ENCODE measurements at regions not wholly inside any gene's neighbourhood (a gene's known extent, or its start where the extent isn't known, plus 50 kb on each side); places are given as distances from the start of the nearest gene placed in this dataset.
"Not testable (repeated sequence)": the region's sequence is repeated elsewhere in the genome, so short reads cannot be mapped to it uniquely, and the experiment has no call there.

GRCh38 chr5:43818394-43818793 is 215.4 kb downstream of the NNT start:
- not testable (repeated sequence) for H3K9me2 ChIP-seq (ENCODE audit: insufficient read depth, low read length); H3K4me2 ChIP-seq (ENCODE audit: low read length); H3K79me2 ChIP-seq (replicated peaks; ENCODE audit: insufficient read depth, low read length); H3K27ac ChIP-seq (ENCODE audit: low read length); H3F3A ChIP-seq (ENCODE audit: insufficient read depth, low read length, poor library complexity, severe bottlenecking); H3K27me3 ChIP-seq (ENCODE audit: insufficient read depth, low read depth, low read length); H3K36me3 ChIP-seq (ENCODE audit: insufficient read depth, low read length); H2AFZ ChIP-seq (ENCODE audit: low read depth, low read length); H4K20me1 ChIP-seq (ENCODE audit: insufficient read depth); H3K4me3 ChIP-seq (ENCODE audit: low read length); H3K9me3 ChIP-seq (ENCODE audit: low read length); H3K9ac ChIP-seq (ENCODE audit: low read length)

- Histone ChIP-seq H3F3A (ENCODE audit: insufficient read depth, low read length, poor library complexity, severe bottlenecking) (no peaks in the 10 kb centered on the region), H3K4me3 (ENCODE audit: low read length) (no peak overlapping the region), H3K9ac (ENCODE audit: low read length) (no peak overlapping the region), H3K27me3 (ENCODE audit: insufficient read depth, low read depth, low read length) (no peaks in the 10 kb centered on the region), H2AFZ (ENCODE audit: low read depth, low read length) (no peak overlapping the region), H3K4me2 (ENCODE audit: low read length) (no peak overlapping the region), H3K27ac (ENCODE audit: low read length) (no peak overlapping the region), H4K20me1 (ENCODE audit: insufficient read depth) (no peaks in the 10 kb centered on the region), H3K9me2 (ENCODE audit: insufficient read depth, low read length) (no peaks in the 10 kb centered on the region), H3K79me2 (replicated peaks; ENCODE audit: insufficient read depth, low read length) (no peaks in the 10 kb centered on the region), H3K36me3 (ENCODE audit: insufficient read depth, low read length) (no peaks in the 10 kb centered on the region), H3K9me3 (ENCODE audit: low read length) (peaks cover 5% of the 10 kb centered on the region)
- no peak for TF ChIP-seq TAF1 (IDR thresholded peaks at IDR 0.05; ENCODE audit: low read depth)
- TF ChIP-seq EZH2 (IDR thresholded peaks at IDR 0.05; ENCODE audit: borderline replicate concordance, insufficient read depth, low read length, poor library complexity, severe bottlenecking) = no peak
- no peak for TF ChIP-seq RAD21 (conservative IDR thresholded peaks at IDR 0.05)
- TF ChIP-seq REST (IDR thresholded peaks at IDR 0.05; ENCODE audit: borderline replicate concordance) = no peak
- no peak for TF ChIP-seq SMC3 (conservative IDR thresholded peaks at IDR 0.05; ENCODE audit: poor library complexity)
- TF ChIP-seq POLR2AphosphoS5 (IDR thresholded peaks at IDR 0.05) = no peak
- no peak for TF ChIP-seq EP300 (conservative IDR thresholded peaks at IDR 0.05; ENCODE audit: poor library complexity, severe bottlenecking)
- no peak for TF ChIP-seq CTCF (IDR thresholded peaks at IDR 0.05; ENCODE audit: poor library complexity, severe bottlenecking)
- no peak for TF ChIP-seq MXI1 (conservative IDR thresholded peaks at IDR 0.05; ENCODE audit: poor library complexity, severe bottlenecking)
Observed at GRCh38 chr5:43815497-43815896, 212.5 kb downstream of the NNT start.

- Histone ChIP-seq H3K27me3 (ENCODE audit: insufficient read depth, low read depth, low read length) (no peaks in the 10 kb centered on the region), H3K4me2 (ENCODE audit: low read length) (no peak overlapping the region), H2AFZ (ENCODE audit: low read depth, low read length) (no peak overlapping the region), H3K79me2 (replicated peaks; ENCODE audit: insufficient read depth, low read length) (no peaks in the 10 kb centered on the region), H3K27ac (ENCODE audit: low read length) (no peak overlapping the region), H3K9ac (ENCODE audit: low read length) (no peak overlapping the region), H4K20me1 (ENCODE audit: insufficient read depth) (no peaks in the 10 kb centered on the region), H3F3A (ENCODE audit: insufficient read depth, low read length, poor library complexity, severe bottlenecking) (no peaks in the 10 kb centered on the region), H3K36me3 (ENCODE audit: insufficient read depth, low read length) (no peaks in the 10 kb centered on the region), H3K9me2 (ENCODE audit: insufficient read depth, low read length) (no peaks in the 10 kb centered on the region), H3K4me3 (ENCODE audit: low read length) (no peak overlapping the region), H3K9me3 (ENCODE audit: low read length) (no peaks in the 10 kb centered on the region)
- TF ChIP-seq RAD21 (conservative IDR thresholded peaks at IDR 0.05) (no peak), MXI1 (conservative IDR thresholded peaks at IDR 0.05; ENCODE audit: poor library complexity, severe bottlenecking) (no peak), EZH2 (IDR thresholded peaks at IDR 0.05; ENCODE audit: borderline replicate concordance, insufficient read depth, low read length, poor library complexity, severe bottlenecking) (no peak), SMC3 (conservative IDR thresholded peaks at IDR 0.05; ENCODE audit: poor library complexity) (no peak), CTCF (IDR thresholded peaks at IDR 0.05; ENCODE audit: poor library complexity, severe bottlenecking) (no peak), EP300 (conservative IDR thresholded peaks at IDR 0.05; ENCODE audit: poor library complexity, severe bottlenecking) (no peak), POLR2AphosphoS5 (IDR thresholded peaks at IDR 0.05) (no peak), TAF1 (IDR thresholded peaks at IDR 0.05; ENCODE audit: low read depth) (no peak), REST (IDR thresholded peaks at IDR 0.05; ENCODE audit: borderline replicate concordance) (no peak)
Observed at GRCh38 chr5:43804723-43805122, 201.7 kb downstream of the NNT start.

Data from neural cell (in vitro differentiated cells).